ENCODE measurements at regions not wholly inside any gene's neighbourhood (a gene's known extent, or its start where the extent isn't known, plus 50 kb on each side); places are given as distances from the start of the nearest gene placed in this dataset.

DNA sequence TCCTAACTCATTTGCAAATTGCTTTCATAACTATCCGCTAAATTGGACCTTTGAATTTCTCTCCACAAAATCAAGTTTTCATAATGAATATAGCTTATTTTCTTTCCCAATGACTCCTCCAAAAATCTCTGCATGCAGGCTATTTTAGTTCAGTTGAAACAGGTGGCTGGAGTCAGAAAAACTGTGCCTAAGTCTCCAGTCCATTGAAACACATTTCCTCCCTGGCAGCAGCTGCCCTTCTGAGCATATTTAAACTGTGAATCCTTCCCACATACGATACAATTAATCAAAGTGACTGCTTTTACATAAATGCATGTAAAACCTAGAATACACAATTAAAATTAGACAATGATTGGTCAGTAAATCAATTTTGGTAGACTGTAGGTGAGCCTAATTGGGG, 344.6 kb upstream of the MARCKS start:
- TF ChIP-seq GABPA (IDR thresholded peaks at IDR 0.05 in 1 of 2, conservative IDR thresholded peaks at IDR 0.05 in 1 of 2) (no peak), HNF4A (conservative IDR thresholded peaks at IDR 0.05) (no peak), YY1 (IDR thresholded peaks at IDR 0.05) (no peak)
- TF ChIP-seq, protein P1, sequence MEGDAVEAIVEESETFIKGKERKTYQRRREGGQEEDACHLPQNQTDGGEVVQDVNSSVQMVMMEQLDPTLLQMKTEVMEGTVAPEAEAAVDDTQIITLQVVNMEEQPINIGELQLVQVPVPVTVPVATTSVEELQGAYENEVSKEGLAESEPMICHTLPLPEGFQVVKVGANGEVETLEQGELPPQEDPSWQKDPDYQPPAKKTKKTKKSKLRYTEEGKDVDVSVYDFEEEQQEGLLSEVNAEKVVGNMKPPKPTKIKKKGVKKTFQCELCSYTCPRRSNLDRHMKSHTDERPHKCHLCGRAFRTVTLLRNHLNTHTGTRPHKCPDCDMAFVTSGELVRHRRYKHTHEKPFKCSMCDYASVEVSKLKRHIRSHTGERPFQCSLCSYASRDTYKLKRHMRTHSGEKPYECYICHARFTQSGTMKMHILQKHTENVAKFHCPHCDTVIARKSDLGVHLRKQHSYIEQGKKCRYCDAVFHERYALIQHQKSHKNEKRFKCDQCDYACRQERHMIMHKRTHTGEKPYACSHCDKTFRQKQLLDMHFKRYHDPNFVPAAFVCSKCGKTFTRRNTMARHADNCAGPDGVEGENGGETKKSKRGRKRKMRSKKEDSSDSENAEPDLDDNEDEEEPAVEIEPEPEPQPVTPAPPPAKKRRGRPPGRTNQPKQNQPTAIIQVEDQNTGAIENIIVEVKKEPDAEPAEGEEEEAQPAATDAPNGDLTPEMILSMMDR (IDR thresholded peaks at IDR 0.05; ENCODE audit: low read depth, low read length, missing input control), result no peak
- 93% methylated on average over 2 of the region's 2 CpGs for WGBS
- Histone ChIP-seq H3K4me1 (ENCODE audit: control insufficient read depth in 4 of 4, insufficient read depth in 4 of 4, low read length in 3 of 4) (no peaks in the 10 kb centered on the region), H3K36me3 (ENCODE audit: control insufficient read depth in 4 of 4, insufficient read depth in 3 of 4, low read depth in 1 of 4, low read length in 3 of 4) (no peaks in the 10 kb centered on the region), H3K9ac (ENCODE audit: low read depth in 1 of 2, low read length in 2 of 2) (no peak overlapping the region), H3K4me3 (ENCODE audit: low read depth in 1 of 3, low read length in 3 of 3) (no peak overlapping the region), H3K27ac (ENCODE audit: low read depth in 1 of 2, low read length in 2 of 2) (no peak overlapping the region), H3K9me3 (ENCODE audit: control insufficient read depth in 4 of 4, low read length in 3 of 4) (no peaks in the 10 kb centered on the region), H3K27me3 (ENCODE audit: control insufficient read depth in 4 of 4, insufficient read depth in 4 of 4, low read length in 3 of 4) (no peaks in the 10 kb centered on the region)
- DNase-seq (ENCODE audit: low spot score), result no peak

DNA sequence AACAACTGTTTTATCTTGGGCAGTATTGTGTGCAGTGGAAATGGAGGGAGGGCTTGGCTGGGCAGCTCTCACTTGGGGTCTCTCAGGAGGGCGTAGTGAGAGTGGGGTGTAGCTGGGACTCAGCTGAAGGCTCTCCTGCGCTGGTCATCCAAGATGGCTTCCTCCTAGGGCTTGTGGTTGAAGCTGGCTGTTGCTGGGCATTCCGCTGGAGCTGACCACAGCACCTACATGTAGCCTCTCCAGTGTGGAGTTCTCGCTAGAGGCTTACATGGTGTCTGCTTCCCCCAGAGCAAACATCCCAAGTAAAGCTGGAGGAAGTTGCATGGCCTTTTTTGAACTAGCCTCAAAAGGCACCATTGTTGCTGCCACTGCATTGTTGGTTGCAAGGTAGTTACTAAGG, 344.1 kb upstream of the MARCKS start:
- no peaks in the 10 kb centered on the region for H3K9me3 ChIP-seq (ENCODE audit: control insufficient read depth in 4 of 4, low read length in 3 of 4)
- no peaks in the 10 kb centered on the region for H3K27me3 ChIP-seq (ENCODE audit: control insufficient read depth in 4 of 4, insufficient read depth in 4 of 4, low read length in 3 of 4)
- H3K27ac ChIP-seq (ENCODE audit: low read depth in 1 of 2, low read length in 2 of 2), result no peak overlapping the region
- TF ChIP-seq EGR1 (IDR thresholded peaks at IDR 0.05; ENCODE audit: low read depth in 2 of 2) (no peak), SP1 (IDR thresholded peaks at IDR 0.05) (no peak), GABPA (IDR thresholded peaks at IDR 0.05 in 1 of 2, conservative IDR thresholded peaks at IDR 0.05 in 1 of 2) (no peak), YY1 (IDR thresholded peaks at IDR 0.05) (no peak), HNF4G (IDR thresholded peaks at IDR 0.05) (no peak), FOXA2 (IDR thresholded peaks at IDR 0.05) (no peak), TAF1 (conservative IDR thresholded peaks at IDR 0.05) (no peak)
- TF ChIP-seq, protein P2, sequence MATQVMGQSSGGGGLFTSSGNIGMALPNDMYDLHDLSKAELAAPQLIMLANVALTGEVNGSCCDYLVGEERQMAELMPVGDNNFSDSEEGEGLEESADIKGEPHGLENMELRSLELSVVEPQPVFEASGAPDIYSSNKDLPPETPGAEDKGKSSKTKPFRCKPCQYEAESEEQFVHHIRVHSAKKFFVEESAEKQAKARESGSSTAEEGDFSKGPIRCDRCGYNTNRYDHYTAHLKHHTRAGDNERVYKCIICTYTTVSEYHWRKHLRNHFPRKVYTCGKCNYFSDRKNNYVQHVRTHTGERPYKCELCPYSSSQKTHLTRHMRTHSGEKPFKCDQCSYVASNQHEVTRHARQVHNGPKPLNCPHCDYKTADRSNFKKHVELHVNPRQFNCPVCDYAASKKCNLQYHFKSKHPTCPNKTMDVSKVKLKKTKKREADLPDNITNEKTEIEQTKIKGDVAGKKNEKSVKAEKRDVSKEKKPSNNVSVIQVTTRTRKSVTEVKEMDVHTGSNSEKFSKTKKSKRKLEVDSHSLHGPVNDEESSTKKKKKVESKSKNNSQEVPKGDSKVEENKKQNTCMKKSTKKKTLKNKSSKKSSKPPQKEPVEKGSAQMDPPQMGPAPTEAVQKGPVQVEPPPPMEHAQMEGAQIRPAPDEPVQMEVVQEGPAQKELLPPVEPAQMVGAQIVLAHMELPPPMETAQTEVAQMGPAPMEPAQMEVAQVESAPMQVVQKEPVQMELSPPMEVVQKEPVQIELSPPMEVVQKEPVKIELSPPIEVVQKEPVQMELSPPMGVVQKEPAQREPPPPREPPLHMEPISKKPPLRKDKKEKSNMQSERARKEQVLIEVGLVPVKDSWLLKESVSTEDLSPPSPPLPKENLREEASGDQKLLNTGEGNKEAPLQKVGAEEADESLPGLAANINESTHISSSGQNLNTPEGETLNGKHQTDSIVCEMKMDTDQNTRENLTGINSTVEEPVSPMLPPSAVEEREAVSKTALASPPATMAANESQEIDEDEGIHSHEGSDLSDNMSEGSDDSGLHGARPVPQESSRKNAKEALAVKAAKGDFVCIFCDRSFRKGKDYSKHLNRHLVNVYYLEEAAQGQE (IDR thresholded peaks at IDR 0.05), result no peak
- TF ChIP-seq, protein P3, sequence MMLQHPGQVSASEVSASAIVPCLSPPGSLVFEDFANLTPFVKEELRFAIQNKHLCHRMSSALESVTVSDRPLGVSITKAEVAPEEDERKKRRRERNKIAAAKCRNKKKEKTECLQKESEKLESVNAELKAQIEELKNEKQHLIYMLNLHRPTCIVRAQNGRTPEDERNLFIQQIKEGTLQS (IDR thresholded peaks at IDR 0.05), result no peak
- TF ChIP-seq, protein P4, sequence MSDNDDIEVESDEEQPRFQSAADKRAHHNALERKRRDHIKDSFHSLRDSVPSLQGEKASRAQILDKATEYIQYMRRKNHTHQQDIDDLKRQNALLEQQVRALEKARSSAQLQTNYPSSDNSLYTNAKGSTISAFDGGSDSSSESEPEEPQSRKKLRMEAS (IDR thresholded peaks at IDR 0.05), result no peak
- TF ChIP-seq, protein P1 (IDR thresholded peaks at IDR 0.05; ENCODE audit: low read depth, low read length, missing input control), result no peak
- TF ChIP-seq, protein P5, sequence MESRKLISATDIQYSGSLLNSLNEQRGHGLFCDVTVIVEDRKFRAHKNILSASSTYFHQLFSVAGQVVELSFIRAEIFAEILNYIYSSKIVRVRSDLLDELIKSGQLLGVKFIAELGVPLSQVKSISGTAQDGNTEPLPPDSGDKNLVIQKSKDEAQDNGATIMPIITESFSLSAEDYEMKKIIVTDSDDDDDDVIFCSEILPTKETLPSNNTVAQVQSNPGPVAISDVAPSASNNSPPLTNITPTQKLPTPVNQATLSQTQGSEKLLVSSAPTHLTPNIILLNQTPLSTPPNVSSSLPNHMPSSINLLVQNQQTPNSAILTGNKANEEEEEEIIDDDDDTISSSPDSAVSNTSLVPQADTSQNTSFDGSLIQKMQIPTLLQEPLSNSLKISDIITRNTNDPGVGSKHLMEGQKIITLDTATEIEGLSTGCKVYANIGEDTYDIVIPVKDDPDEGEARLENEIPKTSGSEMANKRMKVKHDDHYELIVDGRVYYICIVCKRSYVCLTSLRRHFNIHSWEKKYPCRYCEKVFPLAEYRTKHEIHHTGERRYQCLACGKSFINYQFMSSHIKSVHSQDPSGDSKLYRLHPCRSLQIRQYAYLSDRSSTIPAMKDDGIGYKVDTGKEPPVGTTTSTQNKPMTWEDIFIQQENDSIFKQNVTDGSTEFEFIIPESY (IDR thresholded peaks at IDR 0.05), result no peak
- no peak for DNase-seq (ENCODE audit: low spot score)
- 95% methylated on average over 4 of the region's 4 CpGs for WGBS
- H3K4me3 ChIP-seq (ENCODE audit: low read depth in 1 of 3, low read length in 3 of 3), result no peak overlapping the region
- no peaks in the 10 kb centered on the region for H3K4me1 ChIP-seq (ENCODE audit: control insufficient read depth in 4 of 4, insufficient read depth in 4 of 4, low read length in 3 of 4)
- no peaks in the 10 kb centered on the region for H3K36me3 ChIP-seq (ENCODE audit: control insufficient read depth in 4 of 4, insufficient read depth in 3 of 4, low read depth in 1 of 4, low read length in 3 of 4)
- no peak overlapping the region for H3K9ac ChIP-seq (ENCODE audit: low read depth in 1 of 2, low read length in 2 of 2)
